NT2/D1 (cell line): ENCODE measurements at regions not wholly inside any gene's neighbourhood (a gene's known extent, or its start where the extent isn't known, plus 50 kb on each side); places are given as distances from the start of the nearest gene placed in this dataset.

Experiments
- DNase-seq: peaks from one replicate; pipeline ENCODE4 v3.0.0-alpha.2; 2011; ENCODE audit warnings: low read depth, low spot score
- H3K27me3 ChIP-seq: 2 replicates; pipeline ENCODE4 v1.6.0; 2011; ENCODE audit warnings: mild to moderate bottlenecking; ENCODE audit not compliant: insufficient read length, insufficient read depth
- H3K36me3 ChIP-seq: 2 replicates; pipeline ENCODE4 v1.6.1; 2011; ENCODE audit warnings: mild to moderate bottlenecking, low read length, mixed read lengths; ENCODE audit not compliant: insufficient read depth, insufficient read length
- H3K4me1 ChIP-seq: 2 replicates; pipeline ENCODE4 v1.5.1; 2011; ENCODE audit not compliant: insufficient read depth, insufficient read length
- H3K4me3 ChIP-seq: 2 replicates; pipeline ENCODE4 v1.5.1; 2011; ENCODE audit warnings: low read depth; ENCODE audit not compliant: insufficient read length
- H3K9ac ChIP-seq: 2 replicates; pipeline ENCODE4 v1.6.0; 2011; ENCODE audit warnings: low read depth; ENCODE audit not compliant: insufficient read length
- H3K9me3 ChIP-seq: 2 replicates; pipeline ENCODE4 v1.5.1; 2011; ENCODE audit warnings: mild to moderate bottlenecking, low read length; ENCODE audit not compliant: insufficient read depth
- SUZ12 ChIP-seq: IDR thresholded peaks from 2 replicates; pipeline ENCODE4 v1.6.1; 2011; ENCODE audit not compliant: insufficient read length, insufficient read depth; ENCODE audit errors: extremely low read depth
- YY1 ChIP-seq: IDR thresholded peaks from 2 replicates; pipeline ENCODE4 v1.6.1; 2011; ENCODE audit not compliant: insufficient read length, insufficient read depth
- ZNF274 ChIP-seq: IDR thresholded peaks from 2 replicates; pipeline ENCODE4 v1.6.1; 2011; ENCODE audit warnings: mild to moderate bottlenecking, low read depth, low read length

- Histone ChIP-seq H3K4me3 (no peak overlapping the region), H3K4me1 (no peaks in the 10 kb centered on the region), H3K9me3 (no peaks in the 10 kb centered on the region), H3K27me3 (no peaks in the 10 kb centered on the region), H3K36me3 (no peaks in the 10 kb centered on the region), H3K9ac (no peak overlapping the region)
- no peak for TF ChIP-seq YY1
- no peak for TF ChIP-seq ZNF274
- no peak for TF ChIP-seq SUZ12
- DNase-seq, result no peak
Observed at GRCh38 chr7:46616636-46617035, 695.6 kb upstream of the IGFBP3 start.

GRCh38 chr7:46613551-46613950 lies 692.5 kb upstream of the IGFBP3 start:
- no peak for DNase-seq
- no peak overlapping the region for H3K4me3 ChIP-seq
- H3K4me1 ChIP-seq, result no peaks in the 10 kb centered on the region
- no peaks in the 10 kb centered on the region for H3K9me3 ChIP-seq
- no peaks in the 10 kb centered on the region for H3K36me3 ChIP-seq
- H3K9ac ChIP-seq, result no peak overlapping the region
- no peaks in the 10 kb centered on the region for H3K27me3 ChIP-seq
- TF ChIP-seq ZNF274 (no peak), YY1 (no peak)

GRCh38 chr7:46613116-46613515 lies 692.0 kb upstream of the IGFBP3 start:
- TF ChIP-seq ZNF274 (no peak), SUZ12 (no peak), YY1 (no peak)
- no peaks in the 10 kb centered on the region for H3K9me3 ChIP-seq
- H3K9ac ChIP-seq, result no peak overlapping the region
- no peak for DNase-seq
- H3K36me3 ChIP-seq, result no peaks in the 10 kb centered on the region
- H3K4me3 ChIP-seq, result no peak overlapping the region
- H3K4me1 ChIP-seq, result no peaks in the 10 kb centered on the region
- no peaks in the 10 kb centered on the region for H3K27me3 ChIP-seq

GRCh38 chr7:46611508-46611907 lies 690.4 kb upstream of the IGFBP3 start:
- Histone ChIP-seq H3K9ac (no peak overlapping the region), H3K9me3 (no peaks in the 10 kb centered on the region), H3K27me3 (no peaks in the 10 kb centered on the region), H3K4me3 (no peak overlapping the region), H3K4me1 (no peaks in the 10 kb centered on the region), H3K36me3 (no peaks in the 10 kb centered on the region)
- TF ChIP-seq ZNF274, result no peak
- no peak for TF ChIP-seq YY1
- no peak for TF ChIP-seq SUZ12
- no peak for DNase-seq

GRCh38 chr7:46610746-46611145 lies 689.7 kb upstream of the IGFBP3 start:
- Histone ChIP-seq H3K27me3 (no peaks in the 10 kb centered on the region), H3K4me1 (no peaks in the 10 kb centered on the region), H3K4me3 (no peak overlapping the region), H3K9ac (no peak overlapping the region), H3K9me3 (no peaks in the 10 kb centered on the region), H3K36me3 (no peaks in the 10 kb centered on the region)
- TF ChIP-seq SUZ12 (no peak), YY1 (no peak), ZNF274 (no peak)
- DNase-seq, result no peak

- TF ChIP-seq YY1 (no peak), ZNF274 (no peak), SUZ12 (no peak)
- Histone ChIP-seq H3K9me3 (no peaks in the 10 kb centered on the region), H3K4me3 (no peak overlapping the region), H3K9ac (no peak overlapping the region), H3K36me3 (no peaks in the 10 kb centered on the region), H3K4me1 (no peaks in the 10 kb centered on the region), H3K27me3 (no peaks in the 10 kb centered on the region)
- no peak for DNase-seq
Observed at GRCh38 chr7:46607176-46607575, 686.1 kb upstream of the IGFBP3 start.

- TF ChIP-seq YY1, result no peak
- no peak for TF ChIP-seq SUZ12
- no peak for TF ChIP-seq ZNF274
- DNase-seq, result no peak
- Histone ChIP-seq H3K27me3 (no peaks in the 10 kb centered on the region), H3K9ac (no peak overlapping the region), H3K36me3 (no peaks in the 10 kb centered on the region), H3K9me3 (no peaks in the 10 kb centered on the region), H3K4me1 (no peaks in the 10 kb centered on the region), H3K4me3 (no peak overlapping the region)
Observed at GRCh38 chr7:46606761-46607160, 685.7 kb upstream of the IGFBP3 start.

GRCh38 chr7:46604241-46604661 lies 683.2 kb upstream of the IGFBP3 start:
- DNase-seq, result no peak
- H3K9ac ChIP-seq, result no peak overlapping the region
- no peak for TF ChIP-seq SUZ12
- no peak for TF ChIP-seq ZNF274
- no peak for TF ChIP-seq YY1

More at GRCh38 chr7:46604241-46604661, 683.2 kb upstream of the IGFBP3 start:
- Histone ChIP-seq H3K36me3 (no peaks in the 10 kb centered on the region), H3K4me1 (no peaks in the 10 kb centered on the region), H3K9me3 (no peaks in the 10 kb centered on the region), H3K27me3 (no peaks in the 10 kb centered on the region), H3K4me3 (no peak overlapping the region)
